Brain microvascular endothelial cell (primary cell): ENCODE measurements at regions not wholly inside any gene's neighbourhood (a gene's known extent, or its start where the extent isn't known, plus 50 kb on each side); places are given as distances from the start of the nearest gene placed in this dataset.

Experiments
- DNase-seq: peaks from one replicate; pipeline ENCODE4 v3.0.0-alpha.2; 2020
- H3K27ac ChIP-seq: fragments of 250-450 bp; sonication (Bioruptor Pico); 2 replicates; pipeline ENCODE4 v1.5.1; 2020; ENCODE audit warnings: mild to moderate bottlenecking, moderate library complexity
- H3K27me3 ChIP-seq: fragments of 250-450 bp; sonication (Bioruptor Pico); replicated peaks from 2 replicates; pipeline ENCODE4 v1.5.1; 2020; ENCODE audit warnings: mild to moderate bottlenecking
- H3K36me3 ChIP-seq: fragments of 250-450 bp; sonication (Bioruptor Pico); replicated peaks from 2 replicates; pipeline ENCODE4 v1.5.1; 2020; ENCODE audit warnings: mild to moderate bottlenecking
- H3K4me3 ChIP-seq: 2 replicates; pipeline ENCODE4 v1.5.1; 2011; ENCODE audit warnings: low read depth, mild to moderate bottlenecking, control low read depth, low read length, moderate library complexity
- CTCF ChIP-seq: IDR thresholded peaks from 2 replicates; pipeline ENCODE4 v1.5.1; 2011; ENCODE audit warnings: low read depth, mild to moderate bottlenecking, moderate library complexity, low read length, control low read depth, inconsistent platforms; ENCODE audit errors: missing control alignments
- in situ Hi-C: cut with HindIII; loops from 2 replicates; pipeline ENCODE4 v1.10.0; 2017; ENCODE audit warnings: low sequenced_read_pairs, low pct_ligation_motif_present

DNA sequence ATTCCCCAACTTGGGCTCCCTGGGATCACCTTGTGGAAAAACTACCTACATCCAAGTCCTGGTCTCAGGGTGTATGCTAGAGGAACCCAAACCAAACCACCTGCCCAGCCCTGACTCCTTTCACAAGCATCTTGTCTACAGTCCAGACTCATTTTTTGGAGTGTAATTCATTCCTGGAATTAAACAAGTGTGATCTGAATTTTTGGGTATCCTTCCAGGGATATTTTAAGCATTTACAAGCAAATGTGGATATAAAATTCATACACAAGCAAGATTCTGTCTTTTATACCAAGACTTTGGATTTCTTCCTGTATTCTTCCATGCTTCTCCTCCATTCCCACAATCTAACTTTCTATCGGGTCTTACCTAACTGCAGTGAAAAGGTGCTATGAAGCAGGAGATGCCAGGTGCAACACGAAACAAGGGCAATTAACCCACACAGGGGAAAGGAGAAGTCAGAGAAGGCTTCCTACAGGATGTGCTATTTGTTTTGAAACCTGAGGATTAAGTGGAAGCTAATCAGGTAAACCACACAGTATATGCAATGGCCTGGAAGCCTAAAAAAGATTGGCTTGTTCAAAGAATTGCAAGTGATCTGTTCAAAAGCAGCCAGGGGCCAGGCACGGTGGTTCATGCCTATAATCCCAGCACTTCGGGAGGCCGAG, 417.2 kb upstream of the C16orf82 start:
- in situ Hi-C loops = no loop called here
- no peaks in the 10 kb centered on the region for H3K36me3 ChIP-seq
- H3K27ac ChIP-seq = no peak overlapping the region
- H3K4me3 ChIP-seq = no peak overlapping the region
- H3K27me3 ChIP-seq = no peaks in the 10 kb centered on the region
- TF ChIP-seq CTCF = no peak
- DNase-seq = no peak

DNA sequence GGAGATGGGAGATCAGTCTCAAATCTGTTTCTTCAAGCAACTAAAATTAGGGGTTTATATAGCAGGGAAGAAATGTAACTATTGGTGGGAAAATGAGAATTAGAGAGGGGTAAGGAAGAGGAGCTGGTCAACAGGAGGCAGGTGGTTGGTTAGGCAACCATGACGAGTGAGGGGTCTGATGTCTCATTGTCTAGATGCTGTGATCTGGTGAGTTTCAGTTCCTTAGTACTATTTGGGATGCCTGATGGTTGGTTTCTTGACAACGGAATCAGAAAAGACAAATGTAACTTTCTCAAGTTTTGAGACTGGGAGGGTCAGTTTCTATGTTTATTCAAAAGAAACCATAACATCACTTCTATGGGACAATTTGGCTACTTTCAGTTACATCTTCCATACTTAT, 415.3 kb upstream of the C16orf82 start:
- Histone ChIP-seq H3K27ac (no peak overlapping the region), H3K27me3 (no peaks in the 10 kb centered on the region), H3K36me3 (no peaks in the 10 kb centered on the region), H3K4me3 (no peak overlapping the region)
- in situ Hi-C loops = no loop called here
- no peak for TF ChIP-seq CTCF
- DNase-seq = no peak

DNA sequence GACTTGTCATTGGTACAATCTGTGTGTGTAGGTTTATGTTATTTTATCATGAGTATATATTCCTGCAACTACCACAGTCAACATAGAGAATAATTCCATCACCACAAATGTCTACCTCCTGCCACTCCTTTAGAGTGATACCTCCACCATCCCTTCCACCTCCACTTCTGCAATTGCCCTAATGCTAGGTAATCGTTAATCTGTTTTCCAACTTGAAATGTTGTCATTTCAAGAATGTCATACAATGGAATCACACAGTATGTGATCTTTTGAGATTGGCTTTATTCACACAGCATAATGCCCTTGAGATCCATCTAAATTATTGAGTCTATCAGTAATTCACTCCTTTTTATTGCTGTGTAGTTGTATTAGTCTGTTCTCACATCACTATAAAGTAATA, 414.8 kb upstream of the C16orf82 start:
- no peak overlapping the region for H3K4me3 ChIP-seq
- in situ Hi-C loops = no loop called here
- DNase-seq = no peak
- TF ChIP-seq CTCF = no peak
- no peaks in the 10 kb centered on the region for H3K27me3 ChIP-seq
- no peak overlapping the region for H3K27ac ChIP-seq
- H3K36me3 ChIP-seq = no peaks in the 10 kb centered on the region

DNA sequence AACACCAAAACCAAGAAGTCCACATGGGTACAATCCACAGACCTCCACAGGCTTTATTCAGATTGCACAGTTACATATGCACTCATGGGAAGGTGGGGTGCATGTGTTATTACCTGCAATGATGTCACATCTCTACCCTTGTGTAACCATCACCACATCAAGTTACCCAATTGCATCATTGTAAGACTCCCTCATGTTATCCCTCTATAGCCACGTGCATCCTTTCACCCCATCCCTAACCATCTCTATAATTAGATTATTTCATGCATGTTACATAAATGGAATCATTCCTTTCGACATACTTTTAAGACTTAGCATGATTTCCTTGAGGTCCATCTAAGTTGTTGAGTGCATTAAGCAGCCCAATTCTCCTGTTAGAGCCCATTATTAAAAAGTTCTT, 408.2 kb upstream of the C16orf82 start:
- TF ChIP-seq CTCF = no peak
- no peak for DNase-seq
- Histone ChIP-seq H3K27ac (no peak overlapping the region), H3K4me3 (no peak overlapping the region), H3K36me3 (no peaks in the 10 kb centered on the region), H3K27me3 (no peaks in the 10 kb centered on the region)
- in situ Hi-C loops = no loop called here

- TF ChIP-seq CTCF = no peak
Observed at GRCh38 chr16:26658915-26659314, 407.8 kb upstream of the C16orf82 start.

DNA sequence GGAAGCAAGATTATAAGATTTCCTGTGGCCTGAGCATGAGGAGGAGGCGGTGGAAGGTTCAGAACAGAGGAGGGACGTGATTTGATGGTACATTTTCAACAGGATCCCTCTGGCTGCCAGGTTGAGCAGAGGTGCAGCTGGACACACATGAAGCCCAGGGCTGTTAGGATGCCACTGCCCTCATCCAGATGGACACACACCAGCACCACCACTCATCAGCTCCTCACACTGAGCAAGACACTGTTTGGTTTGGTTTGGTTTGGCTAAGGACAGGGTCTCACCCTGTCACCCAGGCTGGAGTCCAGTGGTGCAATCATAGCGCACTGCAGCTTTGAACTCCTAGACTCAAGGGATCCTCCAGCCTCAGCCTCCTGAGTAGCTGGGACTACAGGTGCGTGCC, 402.6 kb upstream of the C16orf82 start:
- TF ChIP-seq CTCF = no peak
- in situ Hi-C loops = no loop called here
- H3K27me3 ChIP-seq = no peaks in the 10 kb centered on the region
- DNase-seq = no peak
- H3K27ac ChIP-seq = no peak overlapping the region
- no peaks in the 10 kb centered on the region for H3K36me3 ChIP-seq
- H3K4me3 ChIP-seq = no peak overlapping the region

More at GRCh38 chr16:26658915-26659314, 407.8 kb upstream of the C16orf82 start:
- Histone ChIP-seq H3K36me3 (no peaks in the 10 kb centered on the region), H3K4me3 (no peak overlapping the region), H3K27ac (no peak overlapping the region), H3K27me3 (no peaks in the 10 kb centered on the region)
- DNase-seq = no peak
- in situ Hi-C loops = no loop called here
